CD4-positive, alpha-beta T cell (primary cell): ENCODE measurements at regions not wholly inside any gene's neighbourhood (a gene's known extent, or its start where the extent isn't known, plus 50 kb on each side); places are given as distances from the start of the nearest gene placed in this dataset.

ENCODE experiments used
- ATAC-seq: fragments of 200-7000 bp; cut with Tn5 transposase; one replicate; pipeline ENCODE4 v1.10.0; 2022; ENCODE audit warnings: mild to moderate bottlenecking; ENCODE audit not compliant: poor library complexity
- CTCF ChIA-PET: fragments of 350-600 bp; sonication (Branson Sonifier 250); formaldehyde crosslinking; loops from one replicate; lab custom pipeline; 2021; ENCODE audit warnings: antibody characterized with exemption, inconsistent platforms; lab: Charles Lee
- POLR2A ChIA-PET: fragments of 350-600 bp; sonication (Branson Sonifier 250); formaldehyde crosslinking; loops from one replicate; lab custom pipeline; 2021; ENCODE audit warnings: antibody characterized with exemption, inconsistent platforms; lab: Charles Lee
- DNase-seq, 14 experiments: peaks; one replicate each; pipeline ENCODE4 v3.0.0-alpha.2; 2013 to 2020; ENCODE audit warnings: mixed read lengths in 2 of 14
- H3K27ac ChIP-seq, 2 donors: one replicate each; pipeline versions ENCODE4 v1.5.1 to v1.7.0; 2013; ENCODE audit warnings: low read length in 2 of 2, low read depth in 1 of 2, mild to moderate bottlenecking in 1 of 2
- H3K27me3 ChIP-seq, 2 experiments: 1 replicate in 1 of 2; 2 replicates in 1 of 2; pipeline versions ENCODE4 v1.6.1 to v1.7.0; 2013; ENCODE audit warnings: low read length in 2 of 2, control low read depth in 1 of 2, mild to moderate bottlenecking in 1 of 2, moderate library complexity in 1 of 2; ENCODE audit not compliant: insufficient read depth in 2 of 2, control insufficient read depth in 1 of 2
- H3K36me3 ChIP-seq: one replicate; pipeline ENCODE4 v1.6.1; 2013; ENCODE audit warnings: low read length, control low read depth; ENCODE audit not compliant: insufficient read depth
- H3K4me1 ChIP-seq: one replicate; pipeline ENCODE4 v1.6.1; 2013; ENCODE audit warnings: low read length, control low read depth; ENCODE audit not compliant: insufficient read depth
- H3K4me3 ChIP-seq: one replicate; pipeline ENCODE4 v1.5.1; 2013; ENCODE audit warnings: mild to moderate bottlenecking, low read length, moderate library complexity
- H3K9me3 ChIP-seq, 2 experiments: 1 replicate in 1 of 2; 2 replicates in 1 of 2; pipeline versions ENCODE4 v1.6.1 to v1.7.0; 2013; ENCODE audit warnings: low read length in 2 of 2, mild to moderate bottlenecking in 2 of 2, control low read depth in 1 of 2, moderate library complexity in 1 of 2; ENCODE audit not compliant: control insufficient read depth in 1 of 2, insufficient read depth in 1 of 2
- H3K27ac Mint-ChIP-seq: one replicate; pipeline ENCODE4 v1.8.0; 2020; ENCODE audit warnings: mixed read lengths
- H3K27me3 Mint-ChIP-seq: one replicate; pipeline ENCODE4 v1.8.0; 2021; ENCODE audit warnings: mixed read lengths
- H3K36me3 Mint-ChIP-seq: one replicate; pipeline ENCODE4 v1.8.0; 2021; ENCODE audit warnings: low read depth, mixed read lengths
- H3K4me1 Mint-ChIP-seq: one replicate; pipeline ENCODE4 v1.8.0; 2021; ENCODE audit warnings: low read depth, mixed read lengths
- H3K4me3 Mint-ChIP-seq: one replicate; pipeline ENCODE4 v1.8.0; 2020; ENCODE audit warnings: mild to moderate bottlenecking, mixed read lengths
- H3K9me3 Mint-ChIP-seq: one replicate; pipeline ENCODE4 v1.8.0; 2020; ENCODE audit warnings: mixed read lengths
- CTCF ChIP-seq: fragments of 200-600 bp; IDR thresholded peaks from one replicate; pipeline ENCODE4 v1.8.0; 2022; ENCODE audit warnings: antibody characterized with exemption, mild to moderate bottlenecking
- intact Hi-C, 2 experiments: fragments of 100-400 bp; cut with DNase I in 1 of 2; cut with micrococcal nuclease in 1 of 2; formaldehyde crosslinking; loops; one replicate each; pipeline versions ENCODE4 v1.15.1 to v1.9.0; 2023 to 2025; cut with DNase I, micrococcal nuclease

GRCh38 chr7:109772161-109772560 is 1202.5 kb downstream of the DNAJB9 start:
- Mint-ChIP-seq H3K27ac (no peak overlapping the region), H3K9me3 (peaks cover 10% of the 10 kb centered on the region), H3K4me1 (no peaks in the 10 kb centered on the region), H3K4me3 (no peak overlapping the region), H3K27me3 (no peaks in the 10 kb centered on the region), H3K36me3 (no peaks in the 10 kb centered on the region)
- no peak for ATAC-seq
- no peaks in the 10 kb centered on the region for H3K27me3 ChIP-seq
- POLR2A ChIA-PET, result no interaction called here
- H3K4me1 ChIP-seq, result no peaks in the 10 kb centered on the region
- TF ChIP-seq CTCF, result no peak
- H3K4me3 ChIP-seq, result no peak overlapping the region
- H3K27ac ChIP-seq, result no peak overlapping the region
- no peaks in the 10 kb centered on the region for H3K36me3 ChIP-seq
- intact Hi-C loops, result no loop called here
- no peak for DNase-seq
- CTCF ChIA-PET, result no interaction called here
- peaks cover 0 to 12% of the 10 kb centered on the region in 2 experiments for H3K9me3 ChIP-seq

- H3K4me3 Mint-ChIP-seq, result no peak overlapping the region
- H3K36me3 Mint-ChIP-seq, result no peaks in the 10 kb centered on the region
- no peak overlapping the region for H3K27ac Mint-ChIP-seq
- no peak overlapping the region for H3K4me3 ChIP-seq
- POLR2A ChIA-PET, result no interaction called here
- peaks cover 5% of the 10 kb centered on the region for H3K9me3 Mint-ChIP-seq
- CTCF ChIA-PET, result no interaction called here
- DNase-seq (no peak), ATAC-seq (no peak)
- intact Hi-C loops, result no loop called here
- no peaks in the 10 kb centered on the region for H3K4me1 ChIP-seq
- H3K27ac ChIP-seq, result no peak overlapping the region
- no peaks in the 10 kb centered on the region for H3K27me3 ChIP-seq
- no peaks in the 10 kb centered on the region for H3K36me3 ChIP-seq
- no peak for TF ChIP-seq CTCF
- H3K4me1 Mint-ChIP-seq, result no peaks in the 10 kb centered on the region
- H3K27me3 Mint-ChIP-seq, result no peaks in the 10 kb centered on the region
- H3K9me3 ChIP-seq, result no peaks in the 10 kb centered on the region
Measured at GRCh38 chr7:109782806-109783205, 1213.1 kb downstream of the DNAJB9 start.

GRCh38 chr7:109806548-109806947 is 1236.9 kb downstream of the DNAJB9 start:
- H3K27ac Mint-ChIP-seq, result no peak overlapping the region

More at GRCh38 chr7:109806548-109806947, 1236.9 kb downstream of the DNAJB9 start:
- DNase-seq, result no peak
- Histone ChIP-seq H3K27ac (no peak overlapping the region), H3K4me3 (no peak overlapping the region), H3K27me3 (no peaks in the 10 kb centered on the region), H3K4me1 (no peaks in the 10 kb centered on the region), H3K9me3 (no peaks in the 10 kb centered on the region), H3K36me3 (no peaks in the 10 kb centered on the region)
- ATAC-seq, result no peak
- Mint-ChIP-seq H3K27me3 (no peaks in the 10 kb centered on the region), H3K4me3 (no peak overlapping the region), H3K36me3 (no peaks in the 10 kb centered on the region), H3K9me3 (peaks cover 3% of the 10 kb centered on the region), H3K4me1 (no peaks in the 10 kb centered on the region)
- no peak for TF ChIP-seq CTCF
- ChIA-PET CTCF (no interaction called here), POLR2A (no interaction called here)
- intact Hi-C loops, result no loop called here
